OCI-LY1 (cell line): ENCODE measurements at regions not wholly inside any gene's neighbourhood (a gene's known extent, or its start where the extent isn't known, plus 50 kb on each side); places are given as distances from the start of the nearest gene placed in this dataset.

Source experiments
- CTCF ChIP-seq: fragments of 200-600 bp; sonication (generic), shearing (Covaris generic); IDR thresholded peaks from 2 replicates; pipeline ENCODE4 v1.5.1; 2017; ENCODE audit warnings: mild to moderate bottlenecking, antibody characterized with exemption, low read length, moderate library complexity, mixed read lengths
- EZH2 ChIP-seq: fragments of 200-600 bp; sonication (generic), shearing (Covaris generic); IDR thresholded peaks from 2 replicates; pipeline ENCODE4 v1.8.0; 2017; ENCODE audit warnings: borderline replicate concordance, mixed run types, mild to moderate bottlenecking, antibody characterized with exemption, low read length, moderate library complexity, mixed read lengths

- TF ChIP-seq CTCF (no peak), EZH2 (no peak)
Observed at GRCh38 chr4:180336494-180337090, 1906.6 kb upstream of the TENM3 start.
